GM23338 (cell line): ENCODE measurements at regions not wholly inside any gene's neighbourhood (a gene's known extent, or its start where the extent isn't known, plus 50 kb on each side); places are given as distances from the start of the nearest gene placed in this dataset.

ENCODE experiments used
- ATAC-seq: fragments of 200-7000 bp; cut with Tn5 transposase; 3 replicates; pipeline ENCODE4 v1.9.1; 2020
- DNase-seq: peaks from one replicate; pipeline ENCODE4 v3.0.0-alpha.2; 2015; ENCODE audit warnings: low spot score
- H2AFZ ChIP-seq: fragments of 200-600 bp; sonication (generic); 2 replicates; pipeline ENCODE4 v1.8.0; 2016; ENCODE audit warnings: antibody characterized with exemption, mild to moderate bottlenecking, moderate library complexity
- H3F3A ChIP-seq: fragments of 200-600 bp; sonication (generic); replicated peaks from 2 replicates; pipeline ENCODE4 v1.8.0; 2017; ENCODE audit warnings: antibody characterized with exemption, mixed run types, low read depth
- H3K27ac ChIP-seq: fragments of 200-600 bp; sonication (generic); 2 replicates; pipeline ENCODE4 v1.6.1; 2016; ENCODE audit warnings: low read depth
- H3K27me3 ChIP-seq: fragments of 200-600 bp; sonication (generic); 2 replicates; pipeline ENCODE4 v1.8.0; 2016; ENCODE audit warnings: mild to moderate bottlenecking, mixed run types, moderate library complexity; ENCODE audit not compliant: insufficient read depth
- H3K36me3 ChIP-seq: fragments of 200-600 bp; sonication (generic); 2 replicates; pipeline ENCODE4 v1.8.0; 2016; ENCODE audit warnings: mild to moderate bottlenecking; ENCODE audit not compliant: insufficient read depth
- H3K4me1 ChIP-seq: fragments of 200-600 bp; sonication (generic); 2 replicates; pipeline ENCODE4 v1.8.0; 2016; ENCODE audit warnings: mild to moderate bottlenecking, moderate library complexity; ENCODE audit not compliant: insufficient read depth
- H3K4me2 ChIP-seq: fragments of 200-600 bp; sonication (generic); 2 replicates; pipeline ENCODE4 v1.7.1; 2017; ENCODE audit warnings: mixed run types
- H3K4me3 ChIP-seq: fragments of 200-600 bp; sonication (generic); 2 replicates; pipeline ENCODE4 v1.6.1; 2016; ENCODE audit warnings: mixed run types
- H3K79me2 ChIP-seq: fragments of 200-600 bp; sonication (generic); replicated peaks from 2 replicates; pipeline ENCODE4 v1.8.0; 2017; ENCODE audit warnings: mild to moderate bottlenecking; ENCODE audit not compliant: insufficient read depth
- H3K9me2 ChIP-seq: fragments of 200-600 bp; sonication (generic); 2 replicates; pipeline ENCODE4 v1.8.0; 2017; ENCODE audit not compliant: insufficient read depth
- H4K20me1 ChIP-seq: fragments of 200-600 bp; sonication (generic); replicated peaks from 2 replicates; pipeline ENCODE4 v1.8.0; 2017; ENCODE audit warnings: mild to moderate bottlenecking; ENCODE audit not compliant: insufficient read depth
- H3K27ac Mint-ChIP-seq: 2 replicates; pipeline ENCODE4 v1.8.0; 2020; ENCODE audit warnings: inconsistent platforms, mild to moderate bottlenecking, moderate library complexity, mixed read lengths
- H3K27me3 Mint-ChIP-seq: 3 replicates; pipeline ENCODE4 v1.8.0; 2022; ENCODE audit warnings: low read depth, mild to moderate bottlenecking, moderate library complexity, mixed read lengths, inconsistent platforms; ENCODE audit not compliant: insufficient read depth, poor library complexity
- H3K36me3 Mint-ChIP-seq: 3 replicates; pipeline ENCODE4 v1.8.0; 2021; ENCODE audit warnings: low read depth, mild to moderate bottlenecking, inconsistent platforms, moderate library complexity, mixed read lengths
- H3K4me1 Mint-ChIP-seq: 3 replicates; pipeline ENCODE4 v1.8.0; 2020; ENCODE audit warnings: mild to moderate bottlenecking, inconsistent platforms, mixed read lengths
- H3K4me3 Mint-ChIP-seq: 3 replicates; pipeline ENCODE4 v1.8.0; 2021; ENCODE audit warnings: moderate library complexity, mild to moderate bottlenecking, inconsistent platforms, mixed read lengths
- H3K9me3 Mint-ChIP-seq: 3 replicates; pipeline ENCODE4 v1.8.0; 2020; ENCODE audit warnings: moderate library complexity, mild to moderate bottlenecking, inconsistent platforms, mixed read lengths
- CTCF ChIP-seq, 2 experiments: fragments of 200-600 bp in 1 of 2; sonication (generic) in 1 of 2; conservative IDR thresholded peaks; 2 replicates each; pipeline versions ENCODE4 v1.5.1 to v1.6.1; 2016 to 2017; ENCODE audit warnings: antibody characterized with exemption in 2 of 2, low read depth in 2 of 2, mild to moderate bottlenecking in 2 of 2, moderate library complexity in 1 of 2
- EZH2 ChIP-seq: fragments of 200-600 bp; sonication (generic); IDR thresholded peaks from one replicate; pipeline ENCODE4 v1.8.0; 2017; ENCODE audit warnings: antibody characterized with exemption, mild to moderate bottlenecking, low read depth; ENCODE audit not compliant: unreplicated experiment
- EZH2phosphoT487 ChIP-seq: fragments of 200-600 bp; sonication (generic); IDR thresholded peaks from one replicate; pipeline ENCODE4 v1.8.1; 2018; ENCODE audit warnings: antibody characterized with exemption; ENCODE audit not compliant: unreplicated experiment
- JUNB ChIP-seq: IDR thresholded peaks from one replicate; pipeline ENCODE4 v1.6.1; 2016; ENCODE audit warnings: antibody characterized with exemption; ENCODE audit not compliant: unreplicated experiment
- NANOG ChIP-seq: IDR thresholded peaks from 2 replicates; pipeline ENCODE4 v1.6.1; 2016; ENCODE audit warnings: antibody characterized with exemption, borderline replicate concordance
- POLR2AphosphoS5 ChIP-seq: IDR thresholded peaks from 2 replicates; pipeline ENCODE4 v1.6.1; 2016; ENCODE audit warnings: antibody characterized with exemption, low read depth
- TF ChIP-seq, protein P1 (sequence below): IDR thresholded peaks from one replicate; pipeline ENCODE4 v1.6.1; 2018; ENCODE audit warnings: antibody characterized with exemption; ENCODE audit not compliant: unreplicated experiment

- TF ChIP-seq CTCF (conservative IDR thresholded peaks at IDR 0.05; ENCODE audit: low read depth in 2 of 2) (no peak), EZH2phosphoT487 (no peak), POLR2AphosphoS5 (no peak), NANOG (no peak), JUNB (no peak)
- TF ChIP-seq, protein P1, sequence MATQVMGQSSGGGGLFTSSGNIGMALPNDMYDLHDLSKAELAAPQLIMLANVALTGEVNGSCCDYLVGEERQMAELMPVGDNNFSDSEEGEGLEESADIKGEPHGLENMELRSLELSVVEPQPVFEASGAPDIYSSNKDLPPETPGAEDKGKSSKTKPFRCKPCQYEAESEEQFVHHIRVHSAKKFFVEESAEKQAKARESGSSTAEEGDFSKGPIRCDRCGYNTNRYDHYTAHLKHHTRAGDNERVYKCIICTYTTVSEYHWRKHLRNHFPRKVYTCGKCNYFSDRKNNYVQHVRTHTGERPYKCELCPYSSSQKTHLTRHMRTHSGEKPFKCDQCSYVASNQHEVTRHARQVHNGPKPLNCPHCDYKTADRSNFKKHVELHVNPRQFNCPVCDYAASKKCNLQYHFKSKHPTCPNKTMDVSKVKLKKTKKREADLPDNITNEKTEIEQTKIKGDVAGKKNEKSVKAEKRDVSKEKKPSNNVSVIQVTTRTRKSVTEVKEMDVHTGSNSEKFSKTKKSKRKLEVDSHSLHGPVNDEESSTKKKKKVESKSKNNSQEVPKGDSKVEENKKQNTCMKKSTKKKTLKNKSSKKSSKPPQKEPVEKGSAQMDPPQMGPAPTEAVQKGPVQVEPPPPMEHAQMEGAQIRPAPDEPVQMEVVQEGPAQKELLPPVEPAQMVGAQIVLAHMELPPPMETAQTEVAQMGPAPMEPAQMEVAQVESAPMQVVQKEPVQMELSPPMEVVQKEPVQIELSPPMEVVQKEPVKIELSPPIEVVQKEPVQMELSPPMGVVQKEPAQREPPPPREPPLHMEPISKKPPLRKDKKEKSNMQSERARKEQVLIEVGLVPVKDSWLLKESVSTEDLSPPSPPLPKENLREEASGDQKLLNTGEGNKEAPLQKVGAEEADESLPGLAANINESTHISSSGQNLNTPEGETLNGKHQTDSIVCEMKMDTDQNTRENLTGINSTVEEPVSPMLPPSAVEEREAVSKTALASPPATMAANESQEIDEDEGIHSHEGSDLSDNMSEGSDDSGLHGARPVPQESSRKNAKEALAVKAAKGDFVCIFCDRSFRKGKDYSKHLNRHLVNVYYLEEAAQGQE: no peak
- no peak overlapping the region for H3K4me3 ChIP-seq
- DNase-seq (no peak), ATAC-seq (no peak)
- 0 out of 2 replicates have a peak, but pooled peaks cover 5% of the 10 kb centered on the region for H4K20me1 ChIP-seq
- no peaks in the 10 kb centered on the region; the same call in 2 of the 3 replicates for H3K4me1 Mint-ChIP-seq
- H3K4me3 Mint-ChIP-seq: no peak overlapping the region
- peaks cover 4% of the 10 kb centered on the region; the same call in 1 of the 2 replicates for H3K79me2 ChIP-seq
- H2AFZ ChIP-seq: no peak overlapping the region
- H3K4me2 ChIP-seq: no peak overlapping the region
- H3K36me3 ChIP-seq: no peaks in the 10 kb centered on the region
- no peaks in the 10 kb centered on the region; the same call in 2 of the 3 replicates for H3K9me3 Mint-ChIP-seq
- no peak overlapping the region for H3K27ac Mint-ChIP-seq
- H3K27ac ChIP-seq: no peak overlapping the region
- H3K27me3 Mint-ChIP-seq: peaks cover 9% of the 10 kb centered on the region
- H3K4me1 ChIP-seq: no peaks in the 10 kb centered on the region
- no peaks in the 10 kb centered on the region for H3K9me2 ChIP-seq
- H3K36me3 Mint-ChIP-seq: peaks cover 13% of the 10 kb centered on the region; the same call in 2 of the 3 replicates
- no peaks in the 10 kb centered on the region for H3F3A ChIP-seq
- no peaks in the 10 kb centered on the region for H3K27me3 ChIP-seq
Observed at GRCh38 chr12:124387528-124387911, 92.6 kb downstream of the RFLNA start.

- ATAC-seq (no peak), DNase-seq (no peak)
- H4K20me1 ChIP-seq: 0 out of 2 replicates have a peak, but pooled peaks cover 6% of the 10 kb centered on the region
- no peaks in the 10 kb centered on the region for H3K9me3 Mint-ChIP-seq
- H3K4me3 Mint-ChIP-seq: no peak overlapping the region
- H3K27me3 Mint-ChIP-seq: peaks cover 8% of the 10 kb centered on the region
- H3F3A ChIP-seq: no peaks in the 10 kb centered on the region
- H3K79me2 ChIP-seq: peaks cover 4% of the 10 kb centered on the region; the same call in 1 of the 2 replicates
- peaks cover 16% of the 10 kb centered on the region; the same call in 2 of the 3 replicates for H3K36me3 Mint-ChIP-seq
- H3K36me3 ChIP-seq: no peaks in the 10 kb centered on the region
- H3K4me2 ChIP-seq: no peak overlapping the region
- H3K27me3 ChIP-seq: no peaks in the 10 kb centered on the region
- H3K4me1 Mint-ChIP-seq: no peaks in the 10 kb centered on the region; the same call in 2 of the 3 replicates
- H2AFZ ChIP-seq: no peak overlapping the region
- no peak overlapping the region for H3K4me3 ChIP-seq
- no peaks in the 10 kb centered on the region for H3K9me2 ChIP-seq
- H3K27ac ChIP-seq: no peak overlapping the region
- no peaks in the 10 kb centered on the region for H3K4me1 ChIP-seq
- no peak overlapping the region for H3K27ac Mint-ChIP-seq
- TF ChIP-seq CTCF (conservative IDR thresholded peaks at IDR 0.05; ENCODE audit: low read depth in 2 of 2) (no peak), JUNB (no peak), EZH2phosphoT487 (no peak), EZH2 (no peak)
Observed at GRCh38 chr12:124386661-124387527, 92.0 kb downstream of the RFLNA start.
